Activated CD8-positive, alpha-beta T cell treated with anti-CD3 and anti-CD28 coated beads for 36 hours (primary cell): ENCODE measurements at regions not wholly inside any gene's neighbourhood (a gene's known extent, or its start where the extent isn't known, plus 50 kb on each side); places are given as distances from the start of the nearest gene placed in this dataset.

Experiments
- ATAC-seq: fragments of 200-7000 bp; cut with Tn5 transposase; one replicate; pipeline ENCODE4 v1.10.0; 2021; ENCODE audit warnings: mild to moderate bottlenecking, moderate library complexity
- CTCF ChIA-PET: fragments of 350-600 bp; sonication (Branson Sonifier 250); formaldehyde crosslinking; loops from one replicate; lab custom pipeline; 2021; ENCODE audit warnings: antibody characterized with exemption; lab: Charles Lee
- POLR2A ChIA-PET: fragments of 350-600 bp; sonication (Branson Sonifier 250); formaldehyde crosslinking; loops from one replicate; lab custom pipeline; 2021; ENCODE audit warnings: antibody characterized with exemption; lab: Charles Lee
- DNase-seq: peaks from one replicate; pipeline ENCODE4 v3.0.0-alpha.2; 2020
- H3K27ac Mint-ChIP-seq: one replicate; pipeline ENCODE4 v1.8.0; 2021; ENCODE audit warnings: mild to moderate bottlenecking, mixed read lengths
- H3K27me3 Mint-ChIP-seq: one replicate; pipeline ENCODE4 v1.8.0; 2021; ENCODE audit warnings: mixed read lengths
- H3K36me3 Mint-ChIP-seq: one replicate; pipeline ENCODE4 v1.8.0; 2021; ENCODE audit warnings: low read depth, mixed read lengths
- H3K4me1 Mint-ChIP-seq: one replicate; pipeline ENCODE4 v1.8.0; 2021; ENCODE audit warnings: low read depth, mixed read lengths
- H3K4me3 Mint-ChIP-seq: one replicate; pipeline ENCODE4 v1.8.0; 2021; ENCODE audit warnings: mild to moderate bottlenecking, moderate library complexity, mixed read lengths
- H3K9me3 Mint-ChIP-seq: one replicate; pipeline ENCODE4 v1.8.0; 2021; ENCODE audit warnings: mixed read lengths
- CTCF ChIP-seq: fragments of 200-600 bp; IDR thresholded peaks from one replicate; pipeline ENCODE4 v1.8.0; 2022; ENCODE audit warnings: antibody characterized with exemption, mild to moderate bottlenecking
- intact Hi-C: fragments of 100-400 bp; cut with micrococcal nuclease; formaldehyde crosslinking; loops from one replicate; pipeline ENCODE4 v1.10.0; 2022

GRCh38 chr11:70729949-70730348, 331.6 kb downstream of the CTTN start:
- no peak for TF ChIP-seq CTCF
- no peak overlapping the region for H3K27ac Mint-ChIP-seq

GRCh38 chr11:70730411-70730810, 332.1 kb downstream of the CTTN start:
- H3K4me1 Mint-ChIP-seq = no peaks in the 10 kb centered on the region

More at GRCh38 chr11:70729949-70730348, 331.6 kb downstream of the CTTN start:
- Mint-ChIP-seq H3K4me1 (no peaks in the 10 kb centered on the region), H3K9me3 (peaks cover 4% of the 10 kb centered on the region), H3K27me3 (no peaks in the 10 kb centered on the region), H3K4me3 (no peak overlapping the region), H3K36me3 (no peaks in the 10 kb centered on the region)
- POLR2A ChIA-PET = no interaction called here
- CTCF ChIA-PET = no interaction called here
- DNase-seq = no peak
- intact Hi-C loops = no loop called here
- no peak for ATAC-seq

GRCh38 chr11:70731271-70732022, 333.1 kb downstream of the CTTN start:
- intact Hi-C loops = no loop called here
- Mint-ChIP-seq H3K36me3 (no peaks in the 10 kb centered on the region), H3K27me3 (no peaks in the 10 kb centered on the region), H3K9me3 (peaks cover 4% of the 10 kb centered on the region), H3K4me3 (no peak overlapping the region), H3K27ac (no peak overlapping the region), H3K4me1 (no peaks in the 10 kb centered on the region)
- ChIA-PET POLR2A (no interaction called here), CTCF (no interaction called here)
- no peak for TF ChIP-seq CTCF
- ATAC-seq (no peak), DNase-seq (no peak)

More at GRCh38 chr11:70730411-70730810, 332.1 kb downstream of the CTTN start:
- TF ChIP-seq CTCF = no peak
- no peak overlapping the region for H3K27ac Mint-ChIP-seq
- no peak overlapping the region for H3K4me3 Mint-ChIP-seq
- H3K9me3 Mint-ChIP-seq = peaks cover 4% of the 10 kb centered on the region
- no peak for ATAC-seq
- DNase-seq = no peak
- H3K27me3 Mint-ChIP-seq = no peaks in the 10 kb centered on the region
- ChIA-PET CTCF (no interaction called here), POLR2A (no interaction called here)
- H3K36me3 Mint-ChIP-seq = no peaks in the 10 kb centered on the region
- intact Hi-C loops = no loop called here

DNA sequence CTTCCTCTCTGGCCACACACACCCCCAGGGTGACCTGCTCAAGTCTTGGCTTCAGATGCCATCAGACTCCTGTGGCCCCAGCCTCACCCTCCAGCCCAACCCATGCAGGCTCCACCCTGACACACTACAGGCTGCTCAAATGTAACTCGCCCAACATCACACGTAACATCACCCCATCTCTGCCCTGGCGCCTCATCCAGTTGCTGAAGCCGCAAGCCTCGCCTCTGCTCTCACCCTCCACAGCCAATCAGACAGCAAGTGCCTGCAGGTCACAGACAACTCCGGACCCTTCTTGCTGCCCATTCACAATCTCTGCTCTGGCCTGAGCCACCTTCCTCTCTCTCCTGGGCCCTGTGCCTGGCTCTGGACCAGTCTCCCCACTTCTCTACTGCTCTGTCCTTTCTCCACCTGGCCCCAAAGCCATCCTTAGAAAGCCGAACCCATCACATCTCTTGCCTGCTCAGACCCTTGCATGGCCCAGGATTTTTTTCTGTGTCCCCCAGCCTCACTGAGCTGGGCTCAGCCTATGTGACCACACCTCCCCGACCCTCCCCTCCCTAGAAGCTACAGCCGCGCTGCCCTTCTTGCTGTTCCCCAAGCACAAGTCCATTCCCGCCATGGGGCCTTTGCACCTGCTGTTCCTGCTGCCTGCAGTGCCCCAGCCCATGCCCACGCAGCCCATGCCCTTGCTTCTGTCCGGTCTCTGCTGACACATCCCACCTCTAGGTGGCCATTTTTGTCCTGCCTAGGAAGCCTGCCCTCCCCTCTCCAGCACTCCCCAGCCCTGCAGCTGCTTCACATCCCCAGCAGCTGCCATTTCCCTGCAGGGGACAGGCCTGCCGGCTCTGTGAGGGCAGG, 333.9 kb downstream of the CTTN start:
- no peaks in the 10 kb centered on the region for H3K36me3 Mint-ChIP-seq
- intact Hi-C loops = no loop called here
- ChIA-PET CTCF (no interaction called here), POLR2A (no interaction called here)
- H3K4me1 Mint-ChIP-seq = no peaks in the 10 kb centered on the region
- no peaks in the 10 kb centered on the region for H3K27me3 Mint-ChIP-seq
- no peak overlapping the region for H3K4me3 Mint-ChIP-seq
- no peaks in the 10 kb centered on the region for H3K9me3 Mint-ChIP-seq
- no peak for DNase-seq
- TF ChIP-seq CTCF = no peak
- no peak for ATAC-seq
- no peak overlapping the region for H3K27ac Mint-ChIP-seq

DNA sequence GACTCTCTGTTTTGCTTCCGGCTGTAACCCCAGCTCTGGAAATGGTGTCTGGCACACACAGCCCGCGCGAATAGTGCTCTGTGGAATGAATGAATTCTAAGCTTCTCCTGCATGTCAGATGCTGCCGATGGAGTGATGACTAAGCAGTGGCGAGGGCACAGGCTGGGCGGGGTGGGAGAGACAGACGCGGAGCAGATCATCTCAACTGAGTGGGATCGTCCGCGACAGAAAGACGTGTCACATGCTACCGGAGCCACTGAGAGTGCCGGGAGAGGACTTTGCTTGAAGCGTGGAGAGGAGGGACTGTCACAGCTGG, 334.5 kb downstream of the CTTN start:
- ChIA-PET CTCF (no interaction called here), POLR2A (no interaction called here)
- Mint-ChIP-seq H3K36me3 (no peaks in the 10 kb centered on the region), H3K9me3 (no peaks in the 10 kb centered on the region), H3K4me1 (no peaks in the 10 kb centered on the region), H3K4me3 (no peak overlapping the region), H3K27ac (no peak overlapping the region), H3K27me3 (no peaks in the 10 kb centered on the region)
- TF ChIP-seq CTCF = no peak
- intact Hi-C loops = no loop called here
- ATAC-seq (no peak), DNase-seq (no peak)
